ENCODE measurements at regions not wholly inside any gene's neighbourhood (a gene's known extent, or its start where the extent isn't known, plus 50 kb on each side); places are given as distances from the start of the nearest gene placed in this dataset.

GRCh38 chr7:94177441-94177840 is 173.3 kb upstream of the BET1 start:
- no peak for TF ChIP-seq POLR2A (IDR thresholded peaks at IDR 0.05)
- TF ChIP-seq, protein P1, sequence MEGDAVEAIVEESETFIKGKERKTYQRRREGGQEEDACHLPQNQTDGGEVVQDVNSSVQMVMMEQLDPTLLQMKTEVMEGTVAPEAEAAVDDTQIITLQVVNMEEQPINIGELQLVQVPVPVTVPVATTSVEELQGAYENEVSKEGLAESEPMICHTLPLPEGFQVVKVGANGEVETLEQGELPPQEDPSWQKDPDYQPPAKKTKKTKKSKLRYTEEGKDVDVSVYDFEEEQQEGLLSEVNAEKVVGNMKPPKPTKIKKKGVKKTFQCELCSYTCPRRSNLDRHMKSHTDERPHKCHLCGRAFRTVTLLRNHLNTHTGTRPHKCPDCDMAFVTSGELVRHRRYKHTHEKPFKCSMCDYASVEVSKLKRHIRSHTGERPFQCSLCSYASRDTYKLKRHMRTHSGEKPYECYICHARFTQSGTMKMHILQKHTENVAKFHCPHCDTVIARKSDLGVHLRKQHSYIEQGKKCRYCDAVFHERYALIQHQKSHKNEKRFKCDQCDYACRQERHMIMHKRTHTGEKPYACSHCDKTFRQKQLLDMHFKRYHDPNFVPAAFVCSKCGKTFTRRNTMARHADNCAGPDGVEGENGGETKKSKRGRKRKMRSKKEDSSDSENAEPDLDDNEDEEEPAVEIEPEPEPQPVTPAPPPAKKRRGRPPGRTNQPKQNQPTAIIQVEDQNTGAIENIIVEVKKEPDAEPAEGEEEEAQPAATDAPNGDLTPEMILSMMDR (IDR thresholded peaks at IDR 0.05) = no peak
- TF ChIP-seq EP300 (IDR thresholded peaks at IDR 0.05) = no peak

Measured in tibial nerve (tissue), 4 donors.